ENCODE measurements at regions not wholly inside any gene's neighbourhood (a gene's known extent, or its start where the extent isn't known, plus 50 kb on each side); places are given as distances from the start of the nearest gene placed in this dataset.

DNA sequence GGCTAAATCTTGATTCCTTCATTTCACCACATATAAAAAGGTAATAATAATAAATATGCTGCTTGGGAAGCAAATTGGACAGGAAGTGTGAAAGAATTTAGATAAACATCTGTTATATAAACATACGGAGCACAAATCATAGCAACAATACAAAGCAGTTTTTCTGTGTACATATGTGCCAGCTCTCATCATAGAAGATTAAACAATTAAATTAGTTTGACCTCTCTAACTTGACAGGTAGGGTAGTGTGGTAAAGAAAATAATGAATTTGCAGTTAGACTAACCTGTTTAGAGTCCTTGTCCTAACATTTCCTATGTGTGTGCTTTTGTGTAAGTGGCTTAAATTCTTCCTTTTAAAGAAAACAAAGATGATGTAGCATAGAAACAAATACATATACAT, 995.7 kb upstream of the TENM4 start:
- Histone ChIP-seq H4K5ac (ENCODE audit: insufficient read length, low read depth, low read length) (no peak overlapping the region), H4K20me1 (replicated peaks in 1 of 2; ENCODE audit: control insufficient read depth in 1 of 2, insufficient read depth in 2 of 2, low read length in 2 of 2) (no peaks in the 10 kb centered on the region), H3K14ac (ENCODE audit: insufficient read length) (no peak overlapping the region), H3K9ac (replicated peaks in 1 of 4; ENCODE audit: extremely low read depth in 1 of 4, low read depth in 3 of 4, low read length in 3 of 4) (no peak overlapping the region), H3K79me1 (ENCODE audit: low read depth, low read length) (no peaks in the 10 kb centered on the region), H3K4me3 (ENCODE audit: extremely low read depth in 1 of 4, insufficient read depth in 2 of 4, low read depth in 3 of 4, low read length in 4 of 4) (no peak overlapping the region), H3K23ac (ENCODE audit: insufficient read length) (no peak overlapping the region), H3K18ac (ENCODE audit: extremely low read depth, low read length) (no peak overlapping the region), H3K4me1 (replicated peaks in 1 of 4; ENCODE audit: control insufficient read depth in 3 of 4, insufficient read depth in 4 of 4, low read length in 3 of 4) (no peaks in the 10 kb centered on the region), H2AFZ (ENCODE audit: low read length) (no peak overlapping the region), H2BK5ac (ENCODE audit: low read depth, low read length) (no peak overlapping the region), H2BK15ac (ENCODE audit: low read length) (no peak overlapping the region), H3K27me3 (replicated peaks in 1 of 4; ENCODE audit: control insufficient read depth in 3 of 4, extremely low read depth in 1 of 4, insufficient read depth in 3 of 4, low read length in 3 of 4) (no peaks in the 10 kb centered on the region), H3K4ac (replicated peaks; ENCODE audit: insufficient read length, low read depth, low read length) (no peak overlapping the region), H2BK20ac (ENCODE audit: low read length) (no peak overlapping the region), H2AK5ac (ENCODE audit: low read depth, low read length) (no peak overlapping the region), H3K4me2 (ENCODE audit: insufficient read depth in 1 of 2, low read depth in 2 of 2, low read length in 2 of 2) (no peak overlapping the region), H3K56ac (replicated peaks; ENCODE audit: insufficient read length, low read depth, low read length) (no peak overlapping the region), H4K91ac (replicated peaks; ENCODE audit: insufficient read length, low read length) (no peak overlapping the region), H3K36me3 (ENCODE audit: control insufficient read depth in 2 of 4, insufficient read depth in 4 of 4, low read length in 3 of 4) (no peaks in the 10 kb centered on the region), H2BK12ac (ENCODE audit: low read depth, low read length) (no peak overlapping the region), H3K79me2 (ENCODE audit: control insufficient read depth in 1 of 2, insufficient read depth in 2 of 2, low read length in 2 of 2) (no peaks in the 10 kb centered on the region), H3K23me2 (ENCODE audit: low read depth, low read length) (no peaks in the 10 kb centered on the region; the same call in 1 of the 2 replicates), H4K8ac (ENCODE audit: extremely low read depth, insufficient read depth, low read length) (no peak overlapping the region), H3K9me3 (ENCODE audit: insufficient read depth in 2 of 2, low read depth in 1 of 2, low read length in 1 of 2) (no peaks in the 10 kb centered on the region), H3K27ac (ENCODE audit: low read depth, low read length) (no peak overlapping the region), H2BK120ac (replicated peaks; ENCODE audit: low read depth, low read length) (no peak overlapping the region)
- DNase-seq (ENCODE audit: low read depth in 1 of 2, low spot score in 2 of 2) (no peak), FAIRE-seq (no peak)
- TF ChIP-seq POLR2AphosphoS5 (IDR thresholded peaks at IDR 0.05; ENCODE audit: low read depth, low read length), result no peak
- POLR2A ChIA-PET (ENCODE audit: partially characterized antibody), result no interaction called here
- 90% methylated on average over 1 of the region's 1 CpG; no CpG with 5 or more reads in 1 of the 2 experiments for WGBS, 2 experiments (ENCODE audit: extremely low coverage in 1 of 2, insufficient coverage in 1 of 2, insufficient read length in 1 of 2, insufficient replicate concordance in 2 of 2, low coverage in 1 of 2, low lambda C conversion rate in 2 of 2, missing lambda C conversion rate in 1 of 2)
- CTCF ChIA-PET (ENCODE audit: partially characterized antibody), result no interaction called here

All from H1 (cell line).